ENCODE measurements at regions not wholly inside any gene's neighbourhood (a gene's known extent, or its start where the extent isn't known, plus 50 kb on each side); places are given as distances from the start of the nearest gene placed in this dataset.

GRCh38 chr11:128308794-128309193 lies 278.6 kb downstream of the ETS1 start:
- ATAC-seq = no peak
- H3K4me2 ChIP-seq = no peak overlapping the region
- H3K4me1 ChIP-seq = no peaks in the 10 kb centered on the region
- POLR2A ChIA-PET = no interaction called here
- no peak for DNase-seq (ENCODE audit: low read depth in 1 of 2, low spot score in 1 of 2)
- no peak overlapping the region for H3K27ac ChIP-seq
- CTCF ChIA-PET = interaction anchor here (1.0 kb wide), 1 partner anchor 11 kb away, joined by 3 read pairs; no protein-coding TSS in a partner anchor
- no peaks in the 10 kb centered on the region for H3K9me3 ChIP-seq
- TF ChIP-seq, protein P1, sequence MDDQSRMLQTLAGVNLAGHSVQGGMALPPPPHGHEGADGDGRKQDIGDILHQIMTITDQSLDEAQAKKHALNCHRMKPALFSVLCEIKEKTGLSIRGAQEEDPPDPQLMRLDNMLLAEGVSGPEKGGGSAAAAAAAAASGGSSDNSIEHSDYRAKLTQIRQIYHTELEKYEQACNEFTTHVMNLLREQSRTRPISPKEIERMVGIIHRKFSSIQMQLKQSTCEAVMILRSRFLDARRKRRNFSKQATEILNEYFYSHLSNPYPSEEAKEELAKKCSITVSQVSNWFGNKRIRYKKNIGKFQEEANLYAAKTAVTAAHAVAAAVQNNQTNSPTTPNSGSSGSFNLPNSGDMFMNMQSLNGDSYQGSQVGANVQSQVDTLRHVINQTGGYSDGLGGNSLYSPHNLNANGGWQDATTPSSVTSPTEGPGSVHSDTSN (IDR thresholded peaks at IDR 0.05) = no peak
- no peak for TF ChIP-seq JUN (IDR thresholded peaks at IDR 0.05)
- TF ChIP-seq ZFP36 (IDR thresholded peaks at IDR 0.05; ENCODE audit: borderline replicate concordance, partially characterized antibody) = no peak
- TF ChIP-seq FOSL2 (IDR thresholded peaks at IDR 0.05) = no peak
- no peak for TF ChIP-seq FOSL2 (CRISPR knock-in tag; IDR thresholded peaks at IDR 0.05)
- TF ChIP-seq RFX5 (IDR thresholded peaks at IDR 0.05) = no peak
- TF ChIP-seq CTCF (IDR thresholded peaks at IDR 0.05) = no peak
- no peak for TF ChIP-seq NR3C1 (IDR thresholded peaks at IDR 0.05)
- no peak for TF ChIP-seq TFCP2L1 (CRISPR knock-in tag; IDR thresholded peaks at IDR 0.05)
- TF ChIP-seq, protein P2, sequence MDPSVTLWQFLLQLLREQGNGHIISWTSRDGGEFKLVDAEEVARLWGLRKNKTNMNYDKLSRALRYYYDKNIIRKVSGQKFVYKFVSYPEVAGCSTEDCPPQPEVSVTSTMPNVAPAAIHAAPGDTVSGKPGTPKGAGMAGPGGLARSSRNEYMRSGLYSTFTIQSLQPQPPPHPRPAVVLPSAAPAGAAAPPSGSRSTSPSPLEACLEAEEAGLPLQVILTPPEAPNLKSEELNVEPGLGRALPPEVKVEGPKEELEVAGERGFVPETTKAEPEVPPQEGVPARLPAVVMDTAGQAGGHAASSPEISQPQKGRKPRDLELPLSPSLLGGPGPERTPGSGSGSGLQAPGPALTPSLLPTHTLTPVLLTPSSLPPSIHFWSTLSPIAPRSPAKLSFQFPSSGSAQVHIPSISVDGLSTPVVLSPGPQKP (IDR thresholded peaks at IDR 0.05; ENCODE audit: low read depth, low read length) = no peak
- TF ChIP-seq, protein P3, sequence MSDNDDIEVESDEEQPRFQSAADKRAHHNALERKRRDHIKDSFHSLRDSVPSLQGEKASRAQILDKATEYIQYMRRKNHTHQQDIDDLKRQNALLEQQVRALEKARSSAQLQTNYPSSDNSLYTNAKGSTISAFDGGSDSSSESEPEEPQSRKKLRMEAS (IDR thresholded peaks at IDR 0.05) = no peak
- no peak for TF ChIP-seq NFE2L2 (conservative IDR thresholded peaks at IDR 0.05; ENCODE audit: low read length)
- no peak for TF ChIP-seq CEBPB (IDR thresholded peaks at IDR 0.05)
- no peak for FAIRE-seq
- WGBS (ENCODE audit: missing lambda C conversion rate) = 80% methylated on average over 3 of the region's 3 CpGs
- H3K4me3 ChIP-seq = no peak overlapping the region

- WGBS (ENCODE audit: missing lambda C conversion rate) = 89% methylated on average over 1 of the region's 1 CpG
- Histone ChIP-seq H3K4me2 (no peak overlapping the region), H3K9me3 (no peaks in the 10 kb centered on the region), H3K4me1 (no peaks in the 10 kb centered on the region), H3K4me3 (no peak overlapping the region), H3K27ac (no peak overlapping the region)
- ATAC-seq = no peak
- FAIRE-seq = no peak
- CTCF ChIA-PET = interaction anchor here (1.0 to 1.3 kb wide), 2 partner anchors 15 to 327 kb away, joined by 3 to 4 read pairs; no protein-coding TSS in a partner anchor
- TF ChIP-seq RFX5 (IDR thresholded peaks at IDR 0.05) (no peak), BHLHE40 (IDR thresholded peaks at IDR 0.05; ENCODE audit: low read depth, low read length) (no peak), HOXB13 (CRISPR knock-in tag; IDR thresholded peaks at IDR 0.05; ENCODE audit: low read depth) (no peak), KDM1A (IDR thresholded peaks at IDR 0.05; ENCODE audit: low read depth) (no peak), RAD21 (conservative IDR thresholded peaks at IDR 0.05 in 1 of 2, IDR thresholded peaks at IDR 0.05 in 1 of 2) (no peak), EP300 (IDR thresholded peaks at IDR 0.05) (no peak), E2F6 (IDR thresholded peaks at IDR 0.05; ENCODE audit: borderline replicate concordance, low read depth) (no peak), FOXS1 (CRISPR knock-in tag; IDR thresholded peaks at IDR 0.05) (no peak)
- TF ChIP-seq, protein P3 (IDR thresholded peaks at IDR 0.05) = no peak
- POLR2A ChIA-PET = no interaction called here
- DNase-seq (ENCODE audit: low read depth in 1 of 2, low spot score in 1 of 2) = no peak
Measured at GRCh38 chr11:128305588-128305987, 281.8 kb downstream of the ETS1 start.
